T-helper 2 cell treated with Interferon-gamma antibody and Interleukin-4, amounts not matched to agents 100 ng/mL and 5 ng/mL, for 36 hours (primary cell): ENCODE measurements at regions not wholly inside any gene's neighbourhood (a gene's known extent, or its start where the extent isn't known, plus 50 kb on each side); places are given as distances from the start of the nearest gene placed in this dataset.

Experiments used
- intact Hi-C: fragments of 100-400 bp; cut with micrococcal nuclease; formaldehyde crosslinking; loops from one replicate; pipeline ENCODE4 v1.15.1; 2023

DNA sequence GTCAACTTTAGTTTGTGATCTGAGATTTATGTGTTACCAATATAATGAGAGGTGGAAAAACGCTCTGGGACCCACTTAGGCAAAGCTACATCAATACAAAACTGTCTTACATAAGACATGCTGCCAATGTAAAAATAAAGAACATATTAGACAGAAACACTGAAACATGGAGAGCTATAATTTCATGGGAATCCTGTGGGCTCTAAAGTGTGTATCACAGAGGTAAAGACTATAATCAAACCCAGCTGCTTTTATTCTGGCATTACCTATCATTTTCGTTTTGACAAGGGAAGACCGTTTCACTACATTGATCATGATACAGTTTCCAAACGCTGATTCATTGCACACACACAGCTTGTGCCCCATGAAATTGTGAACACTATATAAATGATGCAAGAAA is 400.5 kb upstream of the TUSC1 start:
- intact Hi-C loops: no loop called here

DNA sequence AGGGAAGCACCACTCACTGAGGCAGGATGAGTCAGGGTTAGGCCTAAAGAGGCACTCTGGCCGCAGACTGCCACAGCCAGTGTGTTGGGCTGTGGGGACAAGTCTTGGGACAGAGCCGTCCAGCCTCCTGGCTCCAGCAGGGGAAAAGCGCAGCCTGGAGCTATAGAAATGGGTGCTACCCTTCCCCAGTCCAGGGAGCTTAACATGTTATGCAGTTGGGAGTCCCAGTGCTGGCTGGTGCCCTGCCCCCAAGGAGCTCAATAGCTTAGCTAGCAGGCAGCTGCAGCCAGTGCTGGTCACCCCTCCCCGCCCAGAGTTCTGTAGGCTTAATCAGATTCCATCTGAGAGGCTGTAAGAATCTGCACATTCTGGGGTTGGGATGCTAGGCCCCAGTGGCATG is 399.6 kb upstream of the TUSC1 start:
- intact Hi-C loops: no loop called here

DNA sequence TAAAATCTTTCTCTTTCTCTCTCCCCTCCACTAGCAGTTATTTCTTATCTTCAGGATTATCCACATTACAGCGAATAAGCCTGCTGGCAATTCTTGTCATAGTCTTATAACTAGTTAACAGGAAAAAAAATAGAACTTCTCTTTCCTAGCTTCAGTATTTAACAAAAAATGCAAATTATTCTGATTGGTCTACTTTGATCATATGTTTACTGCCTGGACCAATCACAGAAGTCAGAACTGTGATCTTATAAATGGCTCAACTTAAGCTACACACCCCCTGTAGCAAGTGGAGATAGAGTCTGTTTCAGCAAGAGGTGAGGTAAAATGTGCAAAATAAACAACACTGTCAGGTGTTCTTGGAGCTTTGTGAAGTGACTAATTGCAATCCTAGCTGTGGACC is 389.4 kb upstream of the TUSC1 start:
- intact Hi-C loops: no loop called here

DNA sequence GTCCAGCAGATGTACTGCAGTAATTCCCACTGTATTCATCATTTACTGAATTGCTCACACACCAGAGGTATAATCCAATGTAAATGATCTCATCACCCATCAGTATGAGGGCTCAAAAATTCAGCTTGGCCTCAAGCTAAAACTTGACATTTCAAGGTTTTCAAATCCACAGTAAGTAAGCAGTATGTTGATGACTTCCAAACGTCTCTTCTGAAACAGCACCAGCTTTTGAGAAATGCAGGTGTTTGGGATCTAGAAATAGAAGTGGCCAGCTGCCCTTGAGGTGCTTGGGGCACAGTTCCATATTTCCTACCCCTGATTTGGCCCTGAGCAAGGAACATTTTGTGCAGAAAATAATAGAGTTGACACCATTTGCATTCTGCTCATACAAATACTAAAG is 388.0 kb upstream of the TUSC1 start:
- intact Hi-C loops: no loop called here

DNA sequence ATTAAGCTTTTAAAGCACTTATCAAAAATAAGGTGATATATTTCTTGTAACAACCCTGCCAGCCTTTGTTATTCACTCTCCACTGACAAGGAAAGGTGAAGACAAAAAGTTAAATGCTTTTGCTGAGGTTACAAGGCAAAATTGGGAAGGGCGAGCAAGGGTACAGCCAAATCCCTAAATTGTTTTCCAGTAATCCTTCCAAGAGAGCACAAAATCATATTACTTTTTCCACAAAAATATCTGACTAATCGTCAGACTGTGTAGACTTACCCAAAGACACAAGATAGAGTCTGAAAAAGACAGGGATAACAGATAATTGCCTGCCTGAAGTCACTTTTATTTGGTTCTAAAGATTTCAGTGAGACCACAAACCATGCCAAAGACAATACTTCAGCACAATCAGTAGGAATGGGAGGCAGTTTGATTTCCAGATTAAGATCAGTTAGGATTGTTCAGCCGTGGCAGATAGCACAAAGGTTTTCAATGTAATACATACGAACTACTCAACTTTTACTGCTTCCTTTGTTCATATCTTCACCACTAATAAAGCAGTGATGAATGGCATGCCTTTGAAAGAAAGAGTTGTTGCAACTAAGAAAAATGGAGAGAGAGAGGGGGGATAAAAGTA is 383.8 kb upstream of the TUSC1 start:
- intact Hi-C loops: no loop called here

DNA sequence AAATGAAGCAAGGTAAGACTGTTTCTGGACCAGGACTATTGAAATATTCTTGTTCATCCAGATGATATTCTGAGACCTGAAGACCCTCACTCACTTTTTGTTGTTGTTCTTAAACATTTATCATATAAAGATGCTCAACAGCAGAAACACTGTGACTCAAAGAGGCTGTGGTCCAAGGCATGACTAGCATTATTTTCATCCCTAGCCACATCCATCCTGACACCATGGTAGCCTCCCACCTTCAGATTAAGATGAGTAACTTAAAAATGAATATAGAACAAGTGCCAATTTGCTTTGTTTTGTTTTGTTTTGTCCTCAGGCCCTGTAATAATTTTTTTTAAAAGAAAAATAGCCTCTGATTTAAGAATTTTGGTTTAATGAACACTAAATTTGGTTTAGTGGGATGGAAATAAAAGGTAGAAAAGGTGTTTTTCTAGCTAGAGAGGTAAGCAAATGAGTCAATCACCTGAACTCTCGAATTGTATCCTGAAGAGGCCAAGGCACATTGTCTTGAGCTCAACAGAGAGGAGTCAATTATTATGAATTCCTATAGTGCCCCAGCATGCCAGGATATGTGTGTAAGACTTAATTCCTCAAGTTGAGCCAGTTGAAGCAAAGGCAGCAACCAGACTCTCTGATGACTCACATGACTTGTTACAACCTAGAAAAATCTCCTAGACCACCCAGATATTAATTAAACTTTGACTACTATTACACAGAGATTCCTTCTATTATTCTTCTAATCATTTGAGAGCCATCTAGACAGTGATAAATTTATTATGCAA is 380.1 kb upstream of the TUSC1 start:
- intact Hi-C loops: no loop called here

DNA sequence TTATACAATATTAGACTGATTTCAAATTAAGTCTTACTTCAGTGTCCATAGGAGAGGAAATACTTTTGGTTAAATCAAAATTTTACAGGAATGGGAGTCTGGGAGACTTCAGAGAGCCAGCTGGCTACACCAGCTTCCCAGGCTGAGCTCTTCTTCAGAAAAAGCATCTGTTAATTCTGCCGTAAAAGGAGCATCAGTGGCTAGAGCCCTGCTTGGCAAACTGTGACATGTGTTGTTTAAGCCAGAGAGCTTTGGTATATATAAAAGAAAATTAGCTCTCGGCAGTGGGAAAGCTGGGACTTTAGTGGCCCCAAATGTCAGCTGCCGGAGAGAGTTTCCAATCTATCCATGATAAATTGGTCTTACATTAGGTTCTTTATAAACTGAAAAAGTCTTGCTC is 378.8 kb upstream of the TUSC1 start:
- intact Hi-C loops: no loop called here

DNA sequence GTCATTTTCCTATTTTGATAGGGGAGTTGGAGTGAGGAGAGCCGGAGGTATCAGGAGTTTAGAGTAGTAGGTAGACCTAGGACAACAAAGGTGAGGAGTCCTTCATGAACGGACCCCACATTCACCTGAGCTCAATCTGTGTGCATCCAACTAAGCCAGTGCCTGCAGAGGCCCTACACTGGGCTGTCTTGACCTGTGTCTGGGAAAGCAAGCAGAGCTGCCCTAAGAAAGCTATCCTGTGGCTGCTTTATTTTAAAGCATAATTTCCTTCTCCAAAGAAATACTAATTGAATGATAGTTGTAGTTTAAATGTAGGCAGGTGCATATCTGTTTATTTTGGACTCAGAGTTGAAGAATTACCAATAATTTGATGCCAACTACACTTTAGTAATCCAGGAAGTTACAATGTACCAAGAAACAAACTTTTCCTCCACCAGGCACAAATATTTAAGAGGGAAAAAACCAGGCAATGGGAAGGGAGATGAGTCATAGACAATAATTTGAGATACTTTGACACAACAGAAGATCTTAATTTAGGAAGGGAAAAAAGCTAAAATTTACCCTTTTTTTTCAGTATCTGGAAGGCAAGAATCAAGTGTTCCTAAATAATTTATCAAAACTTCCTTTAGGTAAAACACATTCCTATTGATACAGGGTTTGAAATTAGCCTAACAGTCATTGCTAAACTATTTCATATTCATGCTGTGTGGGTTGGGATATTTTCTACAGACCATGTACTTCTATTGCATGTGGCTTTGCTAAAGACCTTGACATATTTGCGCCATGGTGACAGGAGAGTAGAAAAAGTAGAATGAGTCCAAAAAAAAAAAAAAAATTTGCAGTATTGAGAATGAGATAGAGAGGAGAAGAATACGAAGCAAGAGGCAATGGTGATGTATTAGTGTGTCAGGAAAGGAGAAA is 376.6 kb upstream of the TUSC1 start:
- intact Hi-C loops: no loop called here

DNA sequence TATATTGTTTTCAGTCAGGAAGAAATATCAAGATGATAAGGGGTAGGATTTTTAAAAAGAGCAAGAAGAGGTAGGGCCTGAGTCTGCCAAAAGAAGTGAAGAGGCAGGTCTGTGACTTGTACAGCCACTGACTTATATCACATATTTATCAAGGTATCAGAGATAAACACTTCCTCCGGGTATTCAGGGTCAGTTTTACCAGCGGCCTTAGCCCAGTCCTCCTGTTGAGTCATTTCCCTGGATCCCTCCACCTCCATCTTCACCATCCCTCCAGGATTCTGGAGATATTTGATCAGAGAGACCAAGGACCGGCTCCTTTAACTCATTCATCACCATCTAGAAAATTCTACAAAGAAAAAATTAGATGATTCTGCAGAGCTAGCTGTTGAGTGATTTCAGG is 375.7 kb upstream of the TUSC1 start:
- intact Hi-C loops: no loop called here

DNA sequence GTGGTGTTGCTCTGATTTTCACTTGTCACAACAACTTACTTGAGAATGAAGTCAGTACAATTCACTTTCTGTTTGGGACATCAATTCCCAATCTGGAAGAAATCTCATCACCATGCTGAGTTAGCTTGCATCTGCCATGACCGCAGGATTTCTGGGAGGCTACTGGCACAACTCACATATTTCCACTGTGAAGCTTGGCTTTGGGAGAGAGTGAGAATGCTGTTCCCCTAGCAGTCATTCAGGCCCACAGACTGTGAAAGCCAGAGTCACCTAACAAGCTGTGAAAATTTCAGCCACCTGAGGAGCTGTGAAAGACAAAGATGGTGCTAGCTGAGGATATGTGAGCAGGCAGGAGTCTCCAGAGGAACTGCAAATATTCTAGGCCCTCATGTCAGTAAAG is 365.2 kb upstream of the TUSC1 start:
- intact Hi-C loops: no loop called here

DNA sequence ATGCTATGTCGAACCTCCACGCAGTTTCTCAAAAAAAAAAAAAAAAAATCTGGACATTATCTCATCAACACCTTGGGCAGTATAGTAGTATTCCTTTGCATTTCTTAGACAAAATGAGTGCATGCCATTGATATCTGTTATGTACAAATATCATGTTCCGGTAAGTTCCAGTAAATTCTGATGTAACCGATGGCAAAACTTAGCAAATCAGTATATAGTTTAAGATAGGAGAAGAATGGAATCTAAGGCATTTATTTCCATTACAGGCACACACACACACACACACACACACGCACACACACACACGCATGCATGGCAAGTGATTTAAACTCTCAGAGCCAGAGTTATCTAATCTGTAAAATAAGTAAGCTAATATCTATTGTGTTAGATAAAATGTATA is 356.5 kb upstream of the TUSC1 start:
- intact Hi-C loops: no loop called here

DNA sequence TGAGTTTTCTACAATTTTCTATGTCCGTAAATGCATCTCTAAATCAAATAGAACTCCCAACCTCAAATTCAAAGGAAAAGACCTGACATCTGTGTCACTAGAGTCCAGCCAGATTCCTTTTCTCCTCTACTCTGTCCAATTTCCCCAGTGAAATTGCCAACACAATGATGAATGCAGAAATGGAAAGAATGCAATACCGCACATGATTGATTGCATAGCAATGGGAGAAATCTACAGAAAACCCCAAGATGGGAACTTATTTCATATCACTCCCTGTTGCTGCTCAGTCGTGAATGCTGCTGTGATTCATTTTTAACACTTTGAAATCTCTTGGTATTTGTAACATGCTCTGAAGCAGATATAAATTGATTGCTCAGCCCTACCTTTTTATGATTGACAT is 355.1 kb upstream of the TUSC1 start:
- intact Hi-C loops: no loop called here

DNA sequence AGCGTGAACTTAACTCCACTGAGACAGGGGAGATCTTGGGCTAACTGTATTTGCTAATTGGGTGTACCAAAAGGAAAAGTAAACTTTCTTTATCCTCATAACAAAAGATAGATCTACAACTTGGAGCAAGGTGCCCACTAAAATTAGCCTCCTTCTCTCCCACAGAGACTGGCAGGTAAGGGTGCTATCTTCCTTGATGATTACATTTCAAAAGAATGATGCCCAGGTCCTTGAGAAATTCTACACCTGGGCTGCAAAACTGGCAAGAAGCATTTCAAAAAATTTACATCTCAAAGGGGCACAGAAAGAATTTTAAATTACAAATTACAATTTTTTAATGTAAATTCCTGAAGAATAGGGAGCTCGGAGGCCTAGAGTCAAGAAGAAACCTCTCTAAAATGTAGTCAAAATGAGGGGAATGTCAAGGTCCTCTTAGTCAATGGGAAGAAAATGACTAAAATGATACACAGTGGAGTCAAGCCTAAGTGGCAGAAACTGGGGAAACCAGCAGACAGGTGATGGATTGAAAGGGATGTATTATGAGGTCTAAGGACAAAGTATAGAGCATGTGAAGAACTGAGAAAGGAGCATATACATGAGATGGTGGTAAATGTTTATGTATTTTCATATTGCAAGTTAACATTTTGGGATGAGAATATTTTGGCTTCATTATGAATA is 348.3 kb upstream of the TUSC1 start:
- intact Hi-C loops: no loop called here

DNA sequence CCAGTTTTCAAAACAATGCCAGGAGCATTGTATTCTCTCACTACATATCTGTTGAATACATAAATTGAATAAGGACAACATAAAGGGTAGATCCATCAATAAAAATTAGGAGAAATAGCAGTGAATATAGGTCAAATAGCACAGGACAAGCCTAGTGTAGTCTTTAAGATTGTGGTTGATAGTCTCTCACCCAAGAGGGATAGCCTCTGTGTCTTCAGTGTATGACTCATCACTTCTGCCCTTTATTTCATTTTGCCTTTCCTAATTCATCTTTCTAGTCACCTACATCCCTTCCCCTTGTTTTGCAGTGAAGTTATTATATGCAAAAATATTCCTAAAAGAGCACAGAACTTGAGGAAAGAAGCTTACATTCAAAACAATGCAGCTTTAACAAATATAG is 335.0 kb upstream of the TUSC1 start:
- intact Hi-C loops: no loop called here

DNA sequence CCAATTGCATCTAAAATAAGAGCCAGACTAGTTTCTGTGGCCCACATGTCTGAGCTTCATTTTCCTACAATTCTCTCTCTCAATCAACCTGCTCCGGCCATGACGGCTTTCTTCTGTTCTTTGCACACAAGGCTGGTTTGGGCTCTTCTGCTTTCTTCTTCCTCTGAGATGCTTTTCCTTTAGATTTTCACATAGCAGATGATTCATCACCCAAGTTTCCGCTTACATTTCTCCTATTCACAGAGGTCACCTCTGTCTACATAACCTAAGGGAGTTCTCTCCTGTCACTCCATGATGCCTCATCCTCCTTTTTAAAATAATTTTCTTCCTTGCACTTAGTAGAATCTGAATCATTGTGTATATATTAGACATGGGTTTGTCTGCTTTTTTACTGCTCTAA is 334.6 kb upstream of the TUSC1 start:
- intact Hi-C loops: no loop called here

DNA sequence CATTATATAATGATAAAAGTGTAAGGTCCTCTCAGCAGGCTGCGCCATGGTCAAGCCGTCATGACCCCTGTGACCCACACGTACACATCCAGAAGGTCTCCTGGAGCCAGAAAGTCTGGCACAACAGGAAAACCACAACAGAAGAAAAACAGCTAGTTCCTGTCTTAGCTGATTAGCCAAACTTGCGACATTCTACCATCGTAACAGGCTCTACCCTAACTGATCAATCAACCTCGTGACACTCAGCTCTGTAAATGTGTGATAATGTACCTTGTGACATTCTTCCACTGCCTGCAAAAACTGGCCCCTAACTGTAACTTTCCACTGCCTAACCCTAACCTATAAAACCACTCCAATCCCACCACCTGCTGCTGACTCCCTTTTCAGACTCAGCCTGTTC is 316.4 kb upstream of the TUSC1 start:
- intact Hi-C loops: no loop called here

DNA sequence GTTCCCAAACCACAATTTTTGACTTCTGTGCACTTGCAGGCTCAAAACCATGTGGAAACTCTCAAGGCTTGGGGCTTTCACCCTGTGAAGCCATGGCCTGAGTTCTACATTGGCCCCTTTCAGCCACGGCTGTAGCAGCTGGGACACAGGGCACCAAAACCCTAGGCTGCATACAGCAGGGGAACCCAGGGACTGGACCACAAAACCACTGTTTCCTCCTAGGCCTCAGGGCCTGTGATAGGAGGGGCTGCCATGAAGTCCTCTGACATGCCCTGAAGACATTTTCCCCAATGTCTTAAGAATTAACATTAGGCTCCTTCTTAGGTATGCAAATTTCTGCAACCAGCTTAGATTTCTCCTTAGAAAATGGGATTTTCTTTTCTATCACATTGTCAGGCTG is 312.1 kb upstream of the TUSC1 start:
- intact Hi-C loops: no loop called here

DNA sequence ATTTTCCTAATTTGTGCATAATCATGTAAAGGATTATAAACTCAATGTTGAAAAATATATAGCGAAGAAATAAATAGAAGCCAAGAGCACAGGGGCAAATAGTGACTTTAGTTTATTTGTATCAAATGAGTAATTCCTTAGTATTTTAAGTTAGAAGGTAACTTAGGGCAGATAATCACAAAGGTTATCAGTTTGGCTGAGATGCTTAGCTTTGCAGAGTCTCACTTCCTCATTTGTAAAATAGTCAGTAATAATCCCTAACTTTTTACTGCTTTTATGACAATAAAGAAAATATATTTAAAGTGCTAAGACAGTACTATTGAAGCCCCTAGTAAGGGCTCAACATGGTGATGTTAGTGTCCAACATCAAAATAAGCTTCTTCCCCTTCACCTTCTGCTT is 297.4 kb upstream of the TUSC1 start:
- intact Hi-C loops: no loop called here

DNA sequence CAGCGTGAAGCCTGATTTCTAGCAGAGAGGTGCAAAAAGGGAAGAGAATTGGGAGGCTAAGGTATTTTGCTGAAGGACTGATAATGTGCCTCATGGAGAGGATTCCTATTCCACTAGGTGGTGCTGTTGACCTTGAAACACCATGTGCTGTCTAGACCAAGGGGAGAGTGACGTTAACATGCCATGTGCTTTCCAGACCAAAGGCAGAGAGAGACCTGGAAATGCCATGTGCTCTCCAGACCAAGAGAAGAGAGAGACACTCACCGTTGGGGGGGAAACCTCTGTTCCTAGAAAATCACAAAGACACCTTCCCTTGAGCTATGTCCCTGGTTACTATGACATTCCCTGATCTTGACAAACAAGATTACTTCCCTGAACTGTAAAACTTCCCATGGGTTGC is 286.0 kb upstream of the TUSC1 start:
- intact Hi-C loops: no loop called here

DNA sequence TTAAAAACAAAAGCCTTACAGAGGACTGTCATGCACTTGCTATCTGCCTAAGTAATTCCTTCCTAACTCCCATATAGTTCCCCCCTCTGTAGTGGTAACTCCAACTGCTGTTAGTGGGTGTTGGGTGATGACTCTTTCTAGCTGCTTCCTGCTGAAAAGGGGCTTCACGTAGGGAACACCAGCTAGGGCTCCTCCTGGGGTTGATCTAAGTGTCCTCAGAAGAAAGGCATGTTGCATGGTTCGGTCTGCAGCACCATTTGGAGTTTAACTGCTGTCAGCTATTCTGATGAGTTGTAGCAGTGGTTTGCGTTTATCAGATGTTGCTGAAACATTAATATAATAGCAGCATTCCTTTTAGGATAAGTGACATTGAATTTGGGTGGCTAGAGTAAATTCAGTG is 281.9 kb upstream of the TUSC1 start:
- intact Hi-C loops: no loop called here

DNA sequence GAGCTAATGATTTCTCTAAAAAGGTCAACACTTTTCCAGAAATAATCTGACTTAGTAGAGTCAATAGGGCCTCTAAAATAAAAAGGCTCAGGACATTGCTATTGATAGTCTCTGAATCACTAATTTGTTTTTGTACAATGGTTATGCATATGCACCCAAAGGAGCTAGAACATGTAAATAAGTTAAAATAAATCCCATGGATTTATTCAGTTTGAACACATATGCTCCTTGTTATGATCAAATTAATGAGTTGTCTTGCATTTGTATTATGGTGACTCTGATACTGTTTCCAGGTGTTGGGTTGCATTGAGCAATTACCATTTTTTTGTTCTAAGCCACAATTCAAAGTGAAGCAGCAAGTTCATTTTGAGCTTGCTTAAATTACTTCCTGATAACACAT is 276.0 kb upstream of the TUSC1 start:
- intact Hi-C loops: no loop called here

DNA sequence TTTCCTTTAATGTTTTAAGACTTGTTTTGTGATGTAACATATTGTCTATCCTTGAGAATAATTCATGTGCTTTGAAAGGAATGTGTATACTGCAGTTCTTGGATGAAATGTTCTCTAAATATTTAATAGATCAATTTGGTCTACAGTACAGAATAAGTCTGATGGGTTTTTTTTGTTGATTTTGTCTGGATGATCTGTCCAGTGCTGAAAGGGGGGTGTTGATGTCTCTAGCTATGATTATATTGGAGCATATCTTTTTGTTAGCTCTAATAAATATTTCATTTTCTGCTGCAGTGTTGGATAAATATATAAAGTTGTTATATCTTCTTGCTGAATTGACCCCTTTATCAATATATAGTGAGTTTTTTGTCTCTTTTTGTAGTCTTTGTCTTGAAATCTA is 269.9 kb upstream of the TUSC1 start:
- intact Hi-C loops: no loop called here
